ENCODE measurements at regions not wholly inside any gene's neighbourhood (a gene's known extent, or its start where the extent isn't known, plus 50 kb on each side); places are given as distances from the start of the nearest gene placed in this dataset.

GRCh38 chr9:79176014-79176697, 395.6 kb upstream of the TLE4 start:
- Histone ChIP-seq H3K27ac (no peak overlapping the region), H3K4me1 (no peaks in the 10 kb centered on the region), H2AFZ (replicated peaks) (no peak overlapping the region), H3F3A (ENCODE audit: low read depth) (no peaks in the 10 kb centered on the region), H3K4me3 (no peak overlapping the region), H3K36me3 (no peaks in the 10 kb centered on the region), H3K4me2 (no peak overlapping the region), H3K79me2 (ENCODE audit: low read depth) (no peaks in the 10 kb centered on the region), H4K20me1 (ENCODE audit: low read depth) (no peaks in the 10 kb centered on the region), H3K9ac (no peak overlapping the region), H3K9me3 (ENCODE audit: low read depth) (no peaks in the 10 kb centered on the region), H3K27me3 (no peaks in the 10 kb centered on the region)
- H3K36me3 Mint-ChIP-seq = no peaks in the 10 kb centered on the region
- no peaks in the 10 kb centered on the region for H3K9me3 Mint-ChIP-seq
- peaks cover 2% of the 10 kb centered on the region for H3K27me3 Mint-ChIP-seq (ENCODE audit: insufficient read depth, low read depth)
- TF ChIP-seq EZH2phosphoT487 (IDR thresholded peaks at IDR 0.05) = no peak
- no peak for TF ChIP-seq CTCF (IDR thresholded peaks at IDR 0.05)
- TF ChIP-seq EZH2 (IDR thresholded peaks at IDR 0.05) = no peak
- DNase-seq (ENCODE audit: low spot score) = no peak
- H3K27ac Mint-ChIP-seq = no peak overlapping the region
- no peak overlapping the region for H3K4me3 Mint-ChIP-seq
- H3K4me1 Mint-ChIP-seq = no peaks in the 10 kb centered on the region

GRCh38 chr9:79184831-79185230, 386.9 kb upstream of the TLE4 start:
- Mint-ChIP-seq H3K4me3 (no peak overlapping the region), H3K4me1 (no peaks in the 10 kb centered on the region), H3K27me3 (ENCODE audit: insufficient read depth, low read depth) (peaks cover 1% of the 10 kb centered on the region), H3K9me3 (peaks cover 11% of the 10 kb centered on the region), H3K27ac (no peak overlapping the region), H3K36me3 (no peaks in the 10 kb centered on the region)
- no peaks in the 10 kb centered on the region for H3F3A ChIP-seq (ENCODE audit: low read depth)
- H3K9me3 ChIP-seq (ENCODE audit: low read depth) = no peaks in the 10 kb centered on the region
- H3K4me3 ChIP-seq = no peak overlapping the region
- no peak overlapping the region for H3K4me2 ChIP-seq
- no peaks in the 10 kb centered on the region for H3K79me2 ChIP-seq (ENCODE audit: low read depth)
- H4K20me1 ChIP-seq (ENCODE audit: low read depth) = no peaks in the 10 kb centered on the region
- H3K4me1 ChIP-seq = peaks cover 3% of the 10 kb centered on the region
- no peak overlapping the region for H2AFZ ChIP-seq (replicated peaks)
- no peak for TF ChIP-seq EZH2phosphoT487 (IDR thresholded peaks at IDR 0.05)
- no peak for TF ChIP-seq EZH2 (IDR thresholded peaks at IDR 0.05)
- TF ChIP-seq CTCF (IDR thresholded peaks at IDR 0.05) = no peak
- no peak overlapping the region for H3K27ac ChIP-seq
- no peaks in the 10 kb centered on the region for H3K27me3 ChIP-seq
- H3K9ac ChIP-seq = no peak overlapping the region
- DNase-seq (ENCODE audit: low spot score) = no peak
- no peaks in the 10 kb centered on the region for H3K36me3 ChIP-seq

- peaks cover 11% of the 10 kb centered on the region for H3K9me3 Mint-ChIP-seq
- no peaks in the 10 kb centered on the region for H3K79me2 ChIP-seq (ENCODE audit: low read depth)
- no peak overlapping the region for H3K9ac ChIP-seq
- no peaks in the 10 kb centered on the region for H3K27me3 Mint-ChIP-seq (ENCODE audit: insufficient read depth, low read depth)
- H2AFZ ChIP-seq (replicated peaks) = no peak overlapping the region
- no peaks in the 10 kb centered on the region for H3K36me3 ChIP-seq
- H3K9me3 ChIP-seq (ENCODE audit: low read depth) = no peaks in the 10 kb centered on the region
- TF ChIP-seq EZH2phosphoT487 (IDR thresholded peaks at IDR 0.05) (no peak), EZH2 (IDR thresholded peaks at IDR 0.05) (no peak), CTCF (IDR thresholded peaks at IDR 0.05) (no peak)
- H3K27me3 ChIP-seq = no peaks in the 10 kb centered on the region
- DNase-seq (ENCODE audit: low spot score) = no peak
- H3F3A ChIP-seq (ENCODE audit: low read depth) = no peaks in the 10 kb centered on the region
- no peak overlapping the region for H3K4me2 ChIP-seq
- no peaks in the 10 kb centered on the region for H3K4me1 Mint-ChIP-seq
- H3K27ac Mint-ChIP-seq = no peak overlapping the region
- H4K20me1 ChIP-seq (ENCODE audit: low read depth) = no peaks in the 10 kb centered on the region
- no peaks in the 10 kb centered on the region for H3K36me3 Mint-ChIP-seq
- peaks cover 3% of the 10 kb centered on the region for H3K4me1 ChIP-seq
- H3K4me3 ChIP-seq = no peak overlapping the region
- no peak overlapping the region for H3K27ac ChIP-seq
- H3K4me3 Mint-ChIP-seq = no peak overlapping the region
These were observed 385.9 kb upstream of the TLE4 start for GRCh38 chr9:79185866-79186265.
